HG03135 (cell line): ENCODE measurements at regions not wholly inside any gene's neighbourhood (a gene's known extent, or its start where the extent isn't known, plus 50 kb on each side); places are given as distances from the start of the nearest gene placed in this dataset.

Source experiments
- ATAC-seq: cut with Tn5 transposase; IDR thresholded peaks from one replicate; pipeline ENCODE4 v1.9.1; 2021; ENCODE audit warnings: mild to moderate bottlenecking, moderate library complexity; ENCODE audit not compliant: unreplicated experiment

DNA sequence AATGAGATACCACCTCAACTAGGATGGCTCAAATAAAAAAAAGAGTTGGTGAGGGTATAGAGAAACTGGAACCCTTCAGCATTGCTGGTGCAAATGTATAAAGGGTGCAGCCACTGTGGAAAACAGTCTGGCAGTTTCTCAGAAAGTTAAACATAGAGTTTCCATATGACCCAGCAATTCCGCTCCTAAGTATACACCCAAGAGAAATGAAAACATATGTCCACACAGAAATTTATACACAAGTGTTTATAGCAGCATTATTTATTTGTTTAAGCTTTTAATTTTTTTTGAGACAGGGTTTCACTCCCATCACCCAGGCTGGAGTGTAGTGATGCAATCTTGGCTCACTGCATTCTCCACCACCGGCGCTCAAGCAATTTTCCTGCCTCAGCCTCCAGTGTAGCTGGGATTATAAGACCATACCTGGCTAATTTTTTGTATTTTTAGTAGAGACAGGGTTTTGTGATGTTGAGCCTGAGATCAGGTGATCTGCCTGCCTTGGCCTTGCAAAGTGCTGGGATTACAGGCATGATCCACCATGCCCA is 118.2 kb upstream of the KIF5B start:
- no peak for ATAC-seq

DNA sequence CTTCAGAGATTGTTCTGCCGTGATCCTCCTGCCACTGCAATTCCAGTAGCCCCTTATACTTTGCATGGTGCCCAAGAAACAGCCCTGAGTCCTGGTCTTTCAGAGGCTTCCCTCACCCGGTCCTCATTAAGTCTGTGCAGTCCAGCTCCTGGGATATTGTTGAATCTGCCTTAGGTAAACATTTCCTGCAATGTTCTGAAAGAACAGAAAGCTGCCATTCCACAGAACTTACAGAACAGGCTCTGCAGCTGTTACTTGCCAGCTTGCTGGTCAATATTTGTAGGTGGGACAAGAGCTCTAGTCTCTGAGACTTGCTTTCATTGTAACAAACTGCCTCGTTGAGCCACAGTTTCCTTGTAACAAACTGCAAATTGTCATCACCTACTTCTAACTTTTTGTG is 115.0 kb upstream of the KIF5B start:
- ATAC-seq = no peak

DNA sequence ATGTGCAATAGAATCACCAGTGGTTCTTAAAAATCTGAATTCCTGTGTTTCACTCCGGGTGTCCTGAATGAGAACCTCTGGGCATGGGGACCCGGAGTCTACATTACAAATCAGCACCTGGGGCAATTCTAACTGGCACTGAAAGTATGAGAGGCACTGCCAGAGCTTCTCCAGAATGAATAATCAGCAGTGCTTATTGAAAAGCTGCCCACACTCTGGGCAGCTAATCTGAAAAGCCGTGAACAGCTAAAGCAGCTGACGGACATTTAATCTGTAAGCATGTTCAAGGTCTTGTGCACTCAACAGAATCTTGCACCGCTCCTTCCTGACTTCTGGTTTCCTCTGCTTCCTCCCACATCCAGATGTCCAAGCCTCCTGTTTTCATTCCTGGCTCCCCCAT is 113.3 kb upstream of the KIF5B start:
- ATAC-seq = no peak

DNA sequence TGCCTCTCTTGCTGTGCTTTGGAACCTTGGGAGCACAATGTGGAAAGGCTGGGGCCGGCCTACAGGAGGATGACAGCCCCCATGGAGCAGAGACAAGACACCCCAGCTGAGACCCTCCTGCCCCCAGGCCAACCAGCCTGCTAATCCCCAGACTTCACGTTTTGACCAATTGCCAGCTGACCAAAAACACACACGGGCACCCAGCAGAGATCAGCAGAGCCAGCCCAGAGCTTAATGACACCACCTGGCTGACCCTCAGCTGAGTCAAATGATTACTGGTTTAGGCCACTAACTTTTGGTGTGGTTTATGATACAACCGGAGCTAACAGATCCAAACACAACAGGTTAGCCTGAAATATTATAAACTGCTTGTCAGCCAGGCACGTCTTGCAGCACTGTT is 111.2 kb upstream of the KIF5B start:
- ATAC-seq = no peak

DNA sequence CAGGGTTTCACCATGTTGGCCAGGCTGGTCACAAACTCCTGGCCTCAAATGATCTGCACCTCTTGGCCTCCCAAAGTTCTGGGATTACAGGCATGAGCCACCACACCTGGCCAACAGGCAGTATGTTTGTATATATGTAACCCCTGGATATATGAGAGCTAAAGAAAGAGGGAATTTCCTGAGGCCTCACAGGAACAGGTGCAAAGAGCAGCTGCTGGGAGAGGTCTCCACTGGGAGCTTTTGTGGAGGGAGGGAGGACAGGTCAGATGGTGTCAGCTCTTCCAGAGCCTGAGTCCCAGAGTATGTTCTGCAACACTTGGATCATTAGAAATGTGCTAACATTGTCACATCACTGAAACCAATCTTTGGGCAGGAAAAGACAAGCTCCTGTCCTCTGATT is 110.1 kb upstream of the KIF5B start:
- ATAC-seq = no peak

DNA sequence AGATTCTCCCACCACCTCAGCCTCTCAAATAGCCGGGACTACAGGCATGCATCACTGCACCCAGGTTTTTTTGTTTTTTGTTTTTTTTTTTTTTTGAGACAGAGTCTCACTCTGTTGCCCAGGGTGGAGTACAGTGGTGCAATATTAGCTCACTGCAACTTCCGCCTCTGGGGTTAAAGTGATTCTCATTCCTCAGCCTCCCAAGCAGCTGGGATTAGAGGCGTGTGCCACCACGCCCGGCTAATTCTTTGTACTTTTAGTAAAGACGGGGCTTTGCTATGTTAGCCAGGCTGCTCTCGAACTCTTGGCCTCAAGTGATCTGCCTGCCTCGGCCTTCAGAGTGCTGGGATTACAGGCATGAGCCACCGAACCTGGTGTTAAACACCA is 107.5 kb upstream of the KIF5B start:
- ATAC-seq = no peak

DNA sequence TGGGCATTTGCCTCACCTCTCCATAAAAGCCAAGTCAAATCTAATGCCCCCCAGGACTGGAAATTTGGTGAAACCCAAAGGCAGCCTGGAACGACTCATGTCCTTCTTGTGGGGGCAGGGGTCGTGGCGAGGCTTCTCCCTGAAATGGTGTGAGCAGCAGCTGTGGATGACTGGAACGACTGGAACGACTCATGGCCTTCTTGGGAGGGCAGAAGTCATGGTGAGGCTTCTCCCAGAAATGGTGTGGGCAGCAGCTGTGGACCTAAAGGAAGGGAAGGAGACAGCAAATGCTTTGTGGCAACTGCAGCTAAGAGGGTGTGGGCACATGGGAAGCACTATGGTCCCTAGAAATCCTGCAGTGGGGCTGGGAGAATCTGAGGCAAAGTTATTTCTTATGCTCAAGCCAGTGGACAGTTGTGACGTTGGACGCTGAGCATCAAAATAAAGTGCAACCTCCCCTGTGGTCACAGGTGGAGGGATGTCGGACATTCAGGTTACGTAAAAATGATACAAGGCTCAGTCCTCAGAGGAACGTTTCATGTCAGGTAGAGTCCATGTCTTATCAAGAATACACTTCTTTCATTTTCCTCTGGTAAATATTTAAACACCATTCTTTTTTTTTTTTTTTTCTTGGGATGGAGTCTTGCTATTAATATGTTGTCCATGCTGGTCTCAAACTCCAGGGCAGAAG is 107.0 kb upstream of the KIF5B start:
- ATAC-seq = no peak

DNA sequence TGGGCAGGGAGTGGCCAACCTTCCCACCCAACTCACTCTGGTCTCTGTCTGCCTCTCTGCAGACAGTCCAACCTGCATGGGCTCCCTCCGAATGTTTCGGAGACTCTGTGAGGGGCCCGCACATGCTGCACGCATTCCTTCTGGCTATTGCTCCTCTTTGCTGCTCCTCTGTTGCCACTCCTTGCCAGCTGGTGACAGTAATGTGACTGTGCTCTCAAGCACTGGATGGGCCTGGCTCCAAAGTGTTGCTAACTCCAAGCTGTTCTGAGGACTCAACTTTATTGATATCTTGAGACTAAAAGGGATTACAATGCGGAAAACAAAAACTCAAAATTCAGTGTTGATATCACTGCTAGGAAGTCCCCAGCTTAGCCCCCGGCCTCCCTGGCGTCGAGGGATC is 105.4 kb upstream of the KIF5B start:
- ATAC-seq = no peak

DNA sequence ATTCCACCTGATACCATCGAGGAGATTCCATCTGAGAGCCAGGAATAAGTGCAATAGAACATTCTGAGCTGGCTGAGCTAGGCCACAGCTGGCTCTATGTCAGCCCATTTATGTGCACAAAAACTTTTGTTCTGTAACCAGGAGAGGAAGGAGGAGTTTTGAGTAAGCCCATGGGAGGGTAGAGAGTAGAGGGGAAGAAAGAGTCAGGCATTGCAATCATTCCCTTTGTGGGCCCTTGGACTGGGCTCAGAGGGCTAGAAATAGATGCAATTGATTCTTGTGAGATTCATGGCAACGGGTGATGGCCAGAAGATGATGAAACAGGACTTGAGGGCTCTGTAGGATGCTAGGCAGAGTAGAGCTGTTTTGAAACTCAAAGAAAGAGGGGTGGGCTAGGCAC is 104.6 kb upstream of the KIF5B start:
- ATAC-seq = no peak

DNA sequence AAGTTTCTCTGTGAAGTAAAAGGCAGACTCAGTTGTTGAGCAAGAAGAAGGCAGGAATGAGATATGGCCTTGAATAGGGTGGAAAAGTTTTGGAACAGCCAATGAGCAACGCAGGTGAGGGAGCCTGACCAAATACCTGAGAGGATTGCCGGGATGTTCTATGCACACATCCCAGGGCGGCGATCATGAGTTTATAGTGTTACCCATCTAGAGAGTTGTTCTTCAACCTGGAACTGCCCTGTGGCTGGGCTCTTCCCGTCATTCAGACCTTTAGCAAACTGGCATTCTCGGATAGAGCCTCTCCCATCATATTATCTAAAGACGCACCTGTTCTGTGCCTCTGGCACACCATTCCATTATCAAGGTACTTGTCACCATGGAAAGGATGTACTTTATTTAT is 103.0 kb upstream of the KIF5B start:
- ATAC-seq = no peak

DNA sequence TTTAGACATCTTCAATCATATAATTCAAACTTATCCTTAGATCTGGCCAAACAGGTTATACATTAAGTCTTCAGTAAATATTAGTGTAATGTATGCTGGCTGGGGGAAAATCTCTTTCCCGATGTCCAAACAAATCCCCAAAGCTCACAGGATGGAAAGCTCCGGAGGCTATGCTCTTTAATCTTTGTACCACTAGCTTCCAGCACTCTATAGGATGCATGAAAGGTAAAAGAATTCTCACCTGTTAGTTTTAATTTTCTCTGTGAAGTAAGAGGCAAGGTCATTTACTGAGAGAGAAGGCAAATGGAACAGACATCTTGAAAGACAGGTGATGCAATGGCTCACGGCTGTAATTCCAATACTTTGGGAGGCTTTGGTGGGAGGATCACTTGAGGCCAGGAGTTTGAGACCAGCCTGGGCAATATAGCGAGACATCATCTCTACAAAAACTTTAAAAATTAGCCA is 99.8 kb upstream of the KIF5B start:
- no peak for ATAC-seq

DNA sequence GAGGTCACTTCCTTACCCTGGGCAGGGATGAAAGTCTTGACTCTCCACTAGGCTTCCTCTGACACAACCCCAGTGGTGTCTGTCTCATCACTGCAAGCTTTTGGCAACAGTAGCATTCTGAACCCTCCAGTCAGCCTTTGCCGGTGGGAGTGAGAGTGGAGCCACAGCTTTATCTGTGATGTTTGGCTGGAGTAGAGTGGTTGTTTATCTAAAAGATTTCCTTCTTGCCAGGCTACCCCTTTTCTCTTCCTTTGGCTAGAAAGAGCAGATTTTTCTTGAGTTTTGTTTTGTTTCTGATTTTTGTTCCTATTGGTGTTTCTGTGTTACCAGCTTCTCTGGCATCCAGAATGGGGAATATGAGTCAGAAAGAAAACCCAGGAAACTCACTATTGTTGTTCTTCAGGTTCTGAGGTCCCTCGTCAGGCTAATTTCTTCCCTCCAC is 98.9 kb upstream of the KIF5B start:
- ATAC-seq = no peak

DNA sequence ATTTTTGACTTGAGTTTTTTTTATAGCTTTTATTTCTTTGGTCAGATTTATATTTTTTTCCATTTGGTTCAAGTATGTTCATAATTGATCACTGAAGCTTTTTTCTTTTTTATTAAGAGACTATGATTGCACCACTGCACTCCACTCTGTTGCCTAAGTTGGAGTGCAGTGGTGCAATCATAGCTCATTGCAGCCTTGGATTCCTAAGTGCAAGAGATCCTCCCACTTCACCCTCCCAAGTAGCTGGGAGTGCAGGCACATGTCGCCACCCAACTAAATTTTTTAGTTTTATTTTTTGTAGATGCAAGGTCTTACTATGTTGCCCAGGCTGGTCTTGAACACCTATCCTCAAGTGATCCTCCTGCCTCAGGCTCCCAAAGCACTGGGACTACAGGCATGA is 97.7 kb upstream of the KIF5B start:
- ATAC-seq = no peak

DNA sequence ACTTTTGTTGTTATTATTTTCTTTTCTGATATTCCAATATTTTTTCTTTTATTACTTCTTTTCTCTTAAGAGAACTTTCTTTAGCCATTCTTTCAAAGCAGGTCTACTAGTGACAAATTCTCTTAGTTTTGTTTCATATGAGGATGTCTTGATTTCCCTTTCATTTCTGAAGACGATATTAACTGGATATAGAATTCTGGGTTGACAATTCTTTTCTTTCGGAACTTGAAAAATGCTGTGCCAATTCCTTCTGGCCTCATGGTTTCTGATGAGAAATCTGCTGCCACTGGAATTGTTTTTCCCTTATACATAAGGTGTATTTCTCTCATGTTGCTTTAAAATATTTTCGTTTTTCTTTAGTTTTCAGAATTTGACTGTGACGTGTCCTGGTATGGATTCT is 97.0 kb upstream of the KIF5B start:
- no peak for ATAC-seq

DNA sequence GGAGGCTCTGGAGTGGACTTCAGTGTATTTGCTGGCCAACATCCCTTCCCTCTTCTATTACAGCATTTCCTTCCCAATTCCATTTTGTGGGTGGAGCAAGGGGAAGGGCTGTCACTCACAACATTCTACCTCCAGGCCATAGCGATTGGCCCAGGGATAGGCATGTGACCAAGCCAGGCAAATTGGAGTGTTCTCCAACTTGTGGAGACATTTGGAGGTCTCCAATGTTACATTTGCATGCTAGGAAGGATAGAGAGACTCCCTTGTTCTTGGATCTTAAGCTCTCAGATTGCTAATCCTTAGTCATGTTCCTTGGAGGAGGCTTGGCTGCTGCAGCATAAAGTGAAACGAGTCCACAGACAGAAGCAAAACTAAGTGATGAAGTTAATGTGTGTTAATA is 95.6 kb upstream of the KIF5B start:
- ATAC-seq = no peak

DNA sequence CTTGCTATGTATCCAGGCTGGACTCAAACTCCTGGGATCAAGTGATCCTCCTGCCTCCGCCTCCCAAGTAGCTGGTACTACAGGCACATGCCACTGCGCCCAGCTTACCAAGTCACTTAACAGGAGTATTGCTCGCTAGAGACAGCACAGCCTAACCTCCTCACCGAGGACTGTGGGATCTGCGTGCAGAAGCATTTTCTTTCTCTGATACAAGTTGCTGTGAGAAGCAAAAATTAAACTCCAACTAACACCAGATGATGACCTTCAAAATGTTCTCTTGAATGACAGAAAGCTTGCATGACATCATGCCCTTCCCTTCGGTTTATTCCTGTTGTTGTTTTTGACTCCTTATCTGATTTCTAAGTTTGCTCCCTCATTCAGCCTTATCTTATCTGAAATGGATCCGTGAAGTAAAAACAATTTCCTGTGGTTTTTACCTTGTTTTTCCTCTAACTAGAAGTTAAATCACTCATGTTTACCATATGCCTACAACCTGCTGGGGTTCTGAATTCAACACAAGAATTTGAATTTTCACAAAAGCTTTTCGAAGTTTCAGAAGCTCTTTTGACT is 94.4 kb upstream of the KIF5B start:
- no peak for ATAC-seq

DNA sequence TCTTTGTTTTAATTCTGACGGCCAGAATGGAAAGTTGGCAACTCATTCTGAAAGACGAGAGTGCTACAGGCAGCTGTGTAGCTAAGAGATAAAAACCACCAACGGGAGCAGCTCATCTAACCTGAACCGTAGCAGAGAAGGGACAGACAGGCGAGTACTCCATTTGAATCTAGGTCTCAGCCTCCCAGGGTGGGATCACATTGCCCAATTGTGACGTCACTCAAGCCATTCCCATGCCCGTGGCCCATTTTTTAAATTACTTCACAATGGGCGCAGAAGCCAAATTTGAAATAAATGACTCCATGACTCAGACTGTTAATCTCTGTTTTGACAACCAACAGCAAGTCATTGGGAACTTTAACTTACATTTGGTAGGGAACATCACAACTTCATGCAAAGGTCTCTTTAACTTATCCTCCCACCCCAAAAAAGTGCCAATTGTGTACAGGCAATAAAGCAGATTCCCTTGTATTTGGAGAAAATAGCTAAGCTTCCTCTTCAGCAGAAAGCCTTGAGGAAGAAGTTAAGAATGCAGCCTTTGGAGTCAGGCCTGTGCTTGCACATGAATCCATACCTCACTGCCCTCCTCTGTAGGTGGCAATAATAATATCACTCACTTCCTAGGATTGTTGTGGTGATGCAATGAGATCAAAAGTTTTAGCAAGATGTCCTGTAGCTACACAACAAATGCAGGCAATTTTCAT is 93.2 kb upstream of the KIF5B start:
- peak; percentile 90 for ATAC-seq

DNA sequence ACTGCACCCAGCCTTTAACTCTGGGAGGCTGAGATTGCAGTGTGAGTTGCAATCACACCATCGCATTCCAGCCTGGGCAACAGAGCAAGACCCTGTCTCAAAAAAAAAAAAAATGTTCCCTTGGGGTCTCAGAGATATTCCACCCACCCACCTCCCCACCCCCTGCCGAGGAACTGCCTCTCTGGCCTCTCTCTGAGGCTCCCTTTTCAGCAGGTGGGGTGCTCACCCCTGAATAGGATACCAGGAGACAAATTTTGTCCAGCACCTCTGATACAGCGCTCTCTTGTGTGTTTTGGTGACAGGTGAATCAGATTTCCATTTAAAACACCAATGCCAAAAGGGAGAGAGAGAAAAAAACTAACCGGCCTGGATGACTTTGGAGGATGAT is 92.6 kb upstream of the KIF5B start:
- peak; percentile 9 for ATAC-seq

DNA sequence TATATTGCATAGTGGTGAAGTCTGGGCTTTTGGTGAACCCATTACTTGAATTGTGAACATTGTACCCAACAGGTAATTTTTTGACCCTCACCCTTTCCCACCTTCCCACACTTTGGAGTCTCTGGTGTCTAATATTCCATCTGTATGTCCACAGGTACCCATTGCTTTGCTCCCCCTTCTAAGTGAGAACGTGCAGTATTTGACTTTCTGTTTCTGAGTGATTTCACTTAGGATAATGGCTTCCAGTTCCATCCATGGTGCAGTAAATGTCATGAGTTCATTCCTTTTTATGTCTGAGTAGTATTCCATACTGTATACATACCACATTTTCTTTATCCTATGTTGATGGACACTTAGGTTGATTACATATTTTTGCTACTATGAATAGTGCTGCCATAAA is 91.5 kb upstream of the KIF5B start:
- no peak for ATAC-seq

DNA sequence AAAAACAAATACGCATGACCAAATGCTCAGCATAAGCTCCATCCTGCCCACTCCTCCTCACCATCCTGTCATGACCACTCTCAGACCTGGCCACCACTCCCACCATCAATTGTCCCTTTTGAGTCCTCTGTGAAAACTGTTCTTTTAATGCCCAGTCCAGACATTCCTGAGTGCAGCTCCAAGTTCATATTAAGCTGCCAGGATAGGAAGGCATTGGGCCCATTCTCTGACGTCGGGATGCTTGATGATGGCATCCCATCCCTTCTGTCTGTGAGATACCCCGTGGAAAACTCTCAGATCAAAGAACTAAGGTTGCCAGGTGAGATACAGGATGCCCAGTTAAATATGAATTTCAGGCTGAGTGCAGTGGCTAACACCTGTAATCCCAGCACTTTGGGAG is 89.9 kb upstream of the KIF5B start:
- no peak for ATAC-seq

DNA sequence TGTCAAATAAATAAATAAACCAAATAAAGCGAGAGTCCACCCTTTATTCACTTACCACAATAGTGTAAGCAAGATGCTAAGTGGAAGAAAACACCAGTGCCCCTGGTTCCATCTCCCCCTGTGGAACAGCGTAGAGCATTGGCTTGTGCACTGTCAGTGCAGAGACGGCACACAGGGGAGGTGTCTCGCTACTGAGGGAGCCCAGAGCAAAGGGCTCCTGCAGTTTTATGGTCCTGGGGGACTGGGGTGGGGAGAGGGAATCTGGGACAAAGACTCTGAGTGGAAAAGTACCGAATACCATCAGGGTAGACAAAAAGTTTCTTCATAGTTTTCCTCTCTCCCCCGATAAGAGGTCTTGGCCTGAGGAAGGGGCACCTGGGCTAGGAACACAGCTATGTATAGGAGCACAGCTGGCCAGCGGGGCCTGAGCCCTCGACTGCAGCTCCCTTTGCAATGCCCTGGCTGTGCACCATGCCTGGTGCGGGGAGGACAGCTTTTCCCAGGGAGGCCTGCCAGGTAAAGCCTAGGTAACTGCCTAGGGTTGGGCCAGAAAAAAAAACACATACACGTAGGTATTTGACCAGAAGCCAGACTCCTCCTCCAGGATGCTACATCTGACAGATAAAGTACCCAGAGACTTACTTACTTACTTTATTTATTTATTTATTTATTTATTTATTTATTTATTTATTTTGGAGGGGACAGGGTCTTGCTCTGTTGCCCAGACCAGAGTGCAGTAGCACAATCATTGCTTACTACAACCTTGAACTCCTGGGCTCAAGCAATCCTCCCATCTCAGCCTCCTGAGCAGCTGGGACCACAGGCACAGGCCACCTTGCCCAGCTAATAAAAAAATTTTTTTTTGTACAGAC is 88.8 kb upstream of the KIF5B start:
- no peak for ATAC-seq
